Tibial nerve (tissue), 4 donors: ENCODE measurements at regions not wholly inside any gene's neighbourhood (a gene's known extent, or its start where the extent isn't known, plus 50 kb on each side); places are given as distances from the start of the nearest gene placed in this dataset.

Source experiments
- EP300 ChIP-seq, 2 donors: sonication (generic); formaldehyde crosslinking; IDR thresholded peaks; one replicate each; pipeline ENCODE4 v1.6.1; 2017; ENCODE audit warnings: antibody characterized with exemption in 2 of 2, mild to moderate bottlenecking in 1 of 2
- POLR2A ChIP-seq, 2 donors: fragments of 450-650 bp; IDR thresholded peaks; one replicate each; pipeline ENCODE4 v1.6.1; 2017; ENCODE audit warnings: antibody characterized with exemption in 2 of 2, mild to moderate bottlenecking in 2 of 2, moderate library complexity in 2 of 2
- TF ChIP-seq, protein P1 (sequence below), 5 experiments: fragments of 200-600 bp in 3 of 5; fragments of 450-650 bp in 2 of 5; sonication (generic) in 3 of 5; IDR thresholded peaks; one replicate each; pipeline ENCODE4 v1.5.1; 2016 to 2019; ENCODE audit warnings: antibody characterized with exemption in 5 of 5, mild to moderate bottlenecking in 3 of 5, moderate library complexity in 2 of 5

DNA sequence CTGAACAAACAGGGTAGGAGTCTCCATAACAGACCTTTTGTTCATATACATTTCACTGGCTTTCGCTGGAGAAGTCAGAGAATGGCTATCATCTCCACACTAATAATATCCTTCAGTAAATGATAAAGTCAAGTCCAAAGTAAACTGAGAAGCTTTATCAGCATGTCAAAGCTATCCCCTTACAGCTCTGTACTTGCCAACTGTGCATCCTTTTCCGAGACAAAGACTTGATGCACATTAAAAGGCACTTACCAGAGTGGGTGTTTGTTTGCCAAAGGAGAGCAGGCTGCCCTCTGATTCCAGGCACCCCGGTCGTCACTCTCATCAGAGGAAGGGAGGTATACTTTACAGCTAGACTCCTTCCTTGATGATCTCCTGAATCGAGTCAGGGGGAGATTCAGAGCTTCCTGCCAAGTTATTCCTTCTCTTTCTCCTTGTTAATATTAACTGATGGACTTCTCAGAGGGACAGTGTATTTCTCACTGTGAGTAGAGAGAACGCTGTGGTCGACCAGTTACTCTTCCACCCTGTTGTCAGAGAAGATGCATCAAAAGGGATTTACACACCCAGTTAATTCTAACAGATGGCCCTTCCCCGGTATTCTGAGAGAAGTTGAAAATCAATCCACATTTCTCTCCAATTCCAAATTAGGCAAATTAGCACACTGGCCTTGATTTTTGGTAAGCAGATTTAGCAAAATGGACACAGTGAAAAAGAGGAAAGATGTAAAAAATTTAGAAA, 504.7 kb upstream of the NR2F2 start:
- TF ChIP-seq, protein P1, sequence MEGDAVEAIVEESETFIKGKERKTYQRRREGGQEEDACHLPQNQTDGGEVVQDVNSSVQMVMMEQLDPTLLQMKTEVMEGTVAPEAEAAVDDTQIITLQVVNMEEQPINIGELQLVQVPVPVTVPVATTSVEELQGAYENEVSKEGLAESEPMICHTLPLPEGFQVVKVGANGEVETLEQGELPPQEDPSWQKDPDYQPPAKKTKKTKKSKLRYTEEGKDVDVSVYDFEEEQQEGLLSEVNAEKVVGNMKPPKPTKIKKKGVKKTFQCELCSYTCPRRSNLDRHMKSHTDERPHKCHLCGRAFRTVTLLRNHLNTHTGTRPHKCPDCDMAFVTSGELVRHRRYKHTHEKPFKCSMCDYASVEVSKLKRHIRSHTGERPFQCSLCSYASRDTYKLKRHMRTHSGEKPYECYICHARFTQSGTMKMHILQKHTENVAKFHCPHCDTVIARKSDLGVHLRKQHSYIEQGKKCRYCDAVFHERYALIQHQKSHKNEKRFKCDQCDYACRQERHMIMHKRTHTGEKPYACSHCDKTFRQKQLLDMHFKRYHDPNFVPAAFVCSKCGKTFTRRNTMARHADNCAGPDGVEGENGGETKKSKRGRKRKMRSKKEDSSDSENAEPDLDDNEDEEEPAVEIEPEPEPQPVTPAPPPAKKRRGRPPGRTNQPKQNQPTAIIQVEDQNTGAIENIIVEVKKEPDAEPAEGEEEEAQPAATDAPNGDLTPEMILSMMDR (IDR thresholded peaks at IDR 0.05): no peak
- TF ChIP-seq POLR2A (IDR thresholded peaks at IDR 0.05) (no peak), EP300 (IDR thresholded peaks at IDR 0.05) (no peak)
